ENCODE measurements at regions not wholly inside any gene's neighbourhood (a gene's known extent, or its start where the extent isn't known, plus 50 kb on each side); places are given as distances from the start of the nearest gene placed in this dataset.
"Not testable (repeated sequence)": the region's sequence is repeated elsewhere in the genome, so short reads cannot be mapped to it uniquely, and the experiment has no call there.

DNA sequence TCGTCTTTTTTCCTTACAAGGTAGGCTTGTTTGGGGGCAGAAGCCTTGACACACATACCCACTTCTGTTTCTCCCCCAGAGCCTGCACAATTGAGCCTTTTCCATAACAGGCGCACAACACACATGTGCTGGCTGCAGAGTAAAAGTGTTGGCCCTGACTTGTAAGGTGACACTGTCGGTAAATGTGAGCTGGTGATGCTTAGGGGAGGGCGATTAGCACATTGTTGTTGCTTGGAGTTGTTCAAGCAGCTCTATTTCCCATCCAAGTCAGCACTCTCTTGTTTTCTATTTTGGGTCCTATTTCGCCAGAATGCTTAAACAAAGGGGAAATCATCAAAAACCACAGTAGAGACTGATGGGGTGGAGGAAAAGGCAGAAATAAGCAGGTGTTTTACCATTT is 51.9 kb upstream of the PTPRJ start:
- DNase-seq, result no peak

DNA sequence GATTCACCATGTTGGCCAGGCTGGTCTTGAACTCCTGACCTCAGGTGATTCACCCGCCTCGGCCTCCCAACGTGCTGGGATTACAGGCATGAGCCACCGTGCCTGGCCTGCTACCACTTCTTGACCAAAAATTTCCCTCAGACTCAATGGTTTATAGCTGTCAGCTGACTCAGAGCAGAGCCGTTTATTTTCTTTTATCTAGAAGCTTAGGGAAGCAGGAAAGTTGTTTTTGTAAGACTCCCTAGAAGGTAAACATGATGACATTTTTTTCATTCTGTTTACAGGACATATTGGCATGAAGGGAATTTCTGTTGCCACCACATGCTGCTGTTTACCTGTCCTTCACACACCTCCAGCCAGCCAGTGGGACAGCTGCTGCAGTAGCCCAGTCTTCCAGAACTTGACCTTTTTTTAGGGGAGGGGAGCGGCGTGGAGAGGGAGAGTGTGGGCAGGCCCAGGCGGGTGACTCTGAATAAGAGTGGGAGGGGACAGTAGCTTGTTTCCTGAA is 56.1 kb upstream of the PTPRJ start:
- no peak for DNase-seq

DNA sequence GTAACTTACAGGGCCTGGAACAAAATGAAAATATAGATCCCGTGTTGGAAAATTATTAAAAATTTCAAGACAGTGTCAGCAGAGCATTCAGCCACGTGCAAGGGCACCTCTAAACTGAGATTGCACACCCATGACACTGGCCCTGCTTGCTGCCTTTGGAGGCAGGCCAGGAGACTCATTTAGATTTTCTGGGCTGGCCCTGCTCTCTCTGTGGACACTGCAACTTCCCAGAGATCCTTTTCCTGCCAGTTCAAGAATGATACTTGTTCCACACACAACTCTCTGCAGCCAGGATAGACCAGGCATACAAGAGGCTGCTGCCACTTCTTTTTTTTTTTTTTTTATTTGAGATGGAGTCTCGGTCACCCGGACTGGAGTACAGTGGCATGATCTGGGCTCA is 56.7 kb upstream of the PTPRJ start:
- DNase-seq, result no peak

DNA sequence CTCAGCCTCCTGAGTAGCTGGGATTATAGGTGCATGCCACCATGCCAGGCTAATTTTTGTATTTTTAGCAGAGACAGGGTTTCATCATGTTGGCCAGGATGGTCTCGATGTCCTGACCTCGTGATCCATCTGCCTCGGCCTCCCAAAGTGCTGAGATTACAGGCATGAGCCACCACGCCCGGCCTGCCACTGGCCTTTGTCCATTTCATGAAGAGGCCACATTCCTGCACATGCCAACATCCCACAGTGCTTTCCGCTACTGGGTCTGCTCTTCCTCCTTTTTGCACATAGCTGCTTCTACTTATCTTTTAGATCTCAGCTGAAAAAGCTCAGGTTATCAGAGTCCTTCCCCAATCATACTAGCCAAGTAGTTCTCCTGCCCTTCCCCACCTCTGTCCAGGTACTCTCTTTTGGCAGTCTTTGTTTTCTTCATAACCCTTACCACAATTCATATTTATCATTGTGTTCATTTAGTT is 59.2 kb upstream of the PTPRJ start:
- not testable (repeated sequence) for DNase-seq

GRCh38 chr11:47918882-47919495 is 61.4 kb upstream of the PTPRJ start:
- DNase-seq, result no peak

DNA sequence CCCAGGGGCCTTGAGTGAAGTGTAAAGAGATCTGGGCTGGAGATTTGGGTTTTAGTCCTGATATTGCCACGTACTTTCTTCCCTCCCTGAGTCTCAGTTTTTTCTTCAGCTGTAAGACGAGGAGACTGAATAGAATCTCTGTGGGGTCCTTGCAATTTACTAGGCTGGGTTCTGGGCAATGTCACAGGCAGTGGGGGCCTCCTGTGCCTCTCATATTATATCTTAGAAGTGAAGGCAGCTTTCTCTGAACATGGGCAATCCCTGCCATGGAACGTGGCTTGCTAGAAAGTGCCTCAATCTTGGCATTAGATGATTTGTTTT is 62.0 kb upstream of the PTPRJ start:
- DNase-seq, result no peak

- peak; percentile 100 for DNase-seq
These were observed 62.6 kb upstream of the PTPRJ start for GRCh38 chr11:47917599-47918369.

GRCh38 chr11:47916361-47916841 is 64.0 kb upstream of the PTPRJ start:
- DNase-seq, result no peak

DNA sequence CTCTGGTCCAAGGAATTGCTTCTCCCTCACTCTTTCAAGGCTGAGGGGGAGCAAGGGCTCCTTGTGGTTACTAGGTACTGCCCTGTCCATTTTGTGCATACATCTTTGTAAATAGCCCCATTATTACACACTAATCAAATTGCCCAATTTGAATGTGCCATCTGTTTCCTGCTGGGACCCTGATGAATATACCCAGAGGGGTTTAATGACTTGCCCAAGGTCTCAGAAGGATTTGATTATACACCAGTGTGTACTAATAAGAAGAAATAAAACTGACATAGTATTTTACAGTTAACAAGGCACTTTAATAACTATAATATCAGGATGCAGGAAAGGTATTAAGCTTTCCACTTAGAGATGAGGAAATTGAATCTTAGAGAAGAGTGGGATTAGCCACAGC is 64.6 kb upstream of the PTPRJ start:
- DNase-seq, result no peak

GRCh38 chr11:47915374-47915773 is 65.0 kb upstream of the PTPRJ start:
- DNase-seq, result no peak

GRCh38 chr11:47914743-47915142 is 65.6 kb upstream of the PTPRJ start:
- no peak for DNase-seq

DNA sequence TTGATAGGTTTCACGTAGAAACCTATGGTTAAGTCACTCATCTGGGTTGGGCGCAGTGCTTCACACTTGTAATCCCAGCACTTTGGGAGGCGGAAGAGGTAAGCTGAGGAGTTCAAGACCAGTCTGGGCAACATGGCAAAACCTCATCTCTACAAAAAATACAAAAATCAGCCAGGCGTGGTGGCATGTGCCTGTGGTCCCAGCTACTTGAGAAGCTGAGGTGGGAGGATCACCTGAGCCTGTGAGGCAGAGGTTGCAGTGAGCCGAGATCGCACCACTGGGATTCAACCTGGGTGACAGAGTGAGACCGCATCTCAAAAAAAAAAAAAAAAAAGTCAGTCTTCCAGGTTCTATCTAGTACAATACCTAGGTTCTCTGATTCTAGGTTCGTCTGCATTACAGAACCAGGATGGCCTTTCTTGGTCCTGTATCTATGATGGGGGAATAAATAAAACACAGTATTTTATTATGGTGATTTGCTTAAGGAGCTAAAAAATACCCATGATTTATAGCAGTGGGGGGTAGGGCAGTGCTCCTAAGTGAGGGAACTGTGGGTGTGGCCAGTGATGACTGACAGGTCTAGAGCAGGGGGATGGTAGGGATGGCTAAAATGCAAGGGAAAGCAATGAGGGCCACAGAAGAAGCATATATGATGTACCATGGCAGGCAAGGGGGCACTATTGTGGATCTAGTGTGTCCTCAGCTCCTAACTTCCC is 65.5 kb upstream of the NUP160 start:
- DNase-seq, result no peak

DNA sequence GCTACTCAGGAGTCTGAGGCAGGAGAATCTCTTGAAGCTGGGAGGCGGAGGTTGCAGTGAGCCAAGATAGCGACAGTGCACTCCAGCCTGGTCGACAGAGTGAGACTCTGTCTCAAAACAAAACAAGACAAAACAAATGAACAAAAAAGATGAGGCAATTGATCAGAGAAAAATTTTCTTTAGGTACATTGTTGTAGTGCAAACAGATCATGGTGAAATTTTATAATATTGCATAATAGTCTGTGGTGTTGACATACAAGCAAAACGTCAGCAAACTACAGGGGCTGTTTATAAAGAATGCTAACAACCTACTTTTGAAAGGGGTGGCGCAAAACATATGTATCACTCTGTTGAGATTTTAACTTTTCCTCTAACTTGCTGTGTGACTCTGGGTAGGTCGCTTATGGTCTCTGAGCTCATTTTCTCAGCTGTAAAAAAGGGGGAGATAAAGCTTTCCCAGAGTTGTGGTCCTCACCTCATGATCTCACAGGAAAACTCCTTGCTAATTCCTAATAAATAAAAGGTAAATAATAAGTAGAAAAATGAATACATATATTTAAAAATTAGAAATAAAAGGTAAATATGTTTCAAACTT is 64.8 kb upstream of the NUP160 start:
- no peak for DNase-seq

- DNase-seq, result no peak
These were observed 63.0 kb upstream of the NUP160 start for GRCh38 chr11:47911149-47911548.

DNA sequence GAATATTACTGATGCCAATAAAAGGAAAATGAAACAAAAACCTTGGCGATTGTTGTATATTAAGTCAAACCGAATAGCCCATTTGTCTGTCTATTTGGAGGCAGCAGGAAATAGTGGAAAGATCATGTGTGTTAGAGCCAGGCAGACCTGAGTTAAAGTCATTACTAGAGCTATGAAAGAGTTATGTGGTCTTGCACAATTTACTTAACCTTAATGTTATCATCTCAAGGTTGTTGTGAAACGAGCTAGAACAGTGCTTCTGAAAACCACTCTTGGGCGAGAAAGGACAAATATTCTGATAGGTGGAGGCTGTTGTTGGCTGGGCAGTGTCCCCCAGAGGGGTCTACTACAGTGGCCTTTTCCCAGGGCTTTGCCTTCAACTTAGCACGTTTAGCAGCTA is 60.0 kb upstream of the NUP160 start:
- no peak for DNase-seq

DNA sequence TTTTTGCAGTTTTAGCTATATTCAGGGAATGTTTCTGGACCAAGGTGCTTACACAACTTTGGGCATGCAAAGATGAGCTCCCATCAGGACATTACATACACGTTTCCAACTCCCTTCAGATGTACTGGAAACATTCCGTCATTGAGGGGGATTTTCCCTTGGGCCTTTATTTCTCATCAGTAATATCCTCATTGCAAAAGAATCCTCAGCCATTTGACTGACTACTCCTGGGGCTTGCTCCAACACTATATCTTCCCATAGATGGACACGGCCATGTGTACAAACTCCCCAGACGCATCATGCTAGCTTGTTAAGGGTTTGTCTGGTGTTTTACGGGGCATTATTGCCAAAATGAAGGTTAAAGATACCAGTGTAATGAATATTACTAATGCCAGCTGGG is 59.3 kb upstream of the NUP160 start:
- no peak for DNase-seq

- no peak for DNase-seq
These were observed 57.9 kb upstream of the NUP160 start for GRCh38 chr11:47906066-47906465.

GRCh38 chr11:47905358-47906059 is 57.4 kb upstream of the NUP160 start:
- DNase-seq, result no peak

DNA sequence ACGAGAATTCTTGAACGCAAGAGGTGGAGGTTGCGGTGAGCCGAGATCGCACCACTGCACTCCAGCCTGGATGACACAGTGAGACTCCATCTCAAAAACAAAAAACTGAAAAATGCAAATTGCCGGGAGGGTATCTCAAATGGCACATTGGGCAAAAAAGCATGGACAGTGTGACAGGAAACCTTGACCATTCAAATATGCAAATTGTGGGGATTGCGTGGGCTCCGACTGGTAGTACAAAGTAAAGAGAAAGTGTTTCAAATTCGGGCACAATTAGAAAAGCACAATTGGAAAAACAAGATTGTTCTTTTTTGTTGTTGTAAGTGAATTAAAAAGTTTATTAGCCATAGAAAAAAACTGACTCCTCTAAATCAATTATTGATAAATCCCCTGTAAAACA is 56.7 kb upstream of the NUP160 start:
- no peak for DNase-seq

DNA sequence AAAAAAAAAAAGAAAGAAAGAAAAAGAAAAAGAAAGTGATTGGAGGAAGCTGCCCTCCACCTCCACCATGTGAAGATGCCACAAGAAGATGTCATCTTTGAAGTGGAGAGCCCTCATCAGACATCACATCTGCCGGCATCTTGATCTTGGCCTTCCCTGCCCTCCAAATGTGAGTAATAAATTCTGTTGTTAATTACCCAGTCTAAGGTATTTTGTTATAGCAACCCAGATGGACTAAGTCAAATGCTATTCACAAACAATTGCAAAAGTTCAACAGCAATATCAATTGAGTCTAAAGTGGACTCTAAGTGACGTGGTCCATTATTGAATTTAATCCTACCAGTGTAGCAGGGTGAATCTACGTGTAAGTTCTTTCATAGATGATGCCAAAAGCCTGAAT is 55.9 kb upstream of the NUP160 start:
- DNase-seq, result no peak

DNA sequence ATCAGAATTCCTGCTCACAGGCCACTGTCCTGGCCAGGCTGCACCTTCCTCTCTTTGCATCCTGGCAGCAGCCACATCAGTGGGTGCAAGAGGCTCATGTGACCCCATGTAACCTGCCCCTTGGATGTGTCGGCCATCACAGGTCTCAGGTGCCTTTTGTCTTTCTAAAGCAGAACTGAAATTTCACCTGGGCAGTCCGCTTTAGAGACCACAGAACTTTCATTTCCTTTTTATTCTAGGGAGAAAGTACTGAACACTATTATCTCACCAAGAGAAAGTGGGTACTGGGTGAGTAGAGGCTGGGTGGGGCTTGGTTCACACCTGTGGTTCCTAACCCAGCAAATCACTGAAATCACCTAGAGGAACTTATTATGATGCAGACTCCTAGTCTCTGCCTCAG is 51.7 kb upstream of the NUP160 start:
- no peak for DNase-seq
